Type B pancreatic cell (in vitro differentiated cells): ENCODE measurements at regions not wholly inside any gene's neighbourhood (a gene's known extent, or its start where the extent isn't known, plus 50 kb on each side); places are given as distances from the start of the nearest gene placed in this dataset.

Experiments
- DNase-seq: peaks from one replicate; pipeline ENCODE4 v3.0.0; 2021; ENCODE audit warnings: mixed read lengths; ENCODE audit not compliant: unreplicated experiment; ENCODE audit errors: extremely low spot score
- H3K27ac Mint-ChIP-seq: 2 replicates; pipeline ENCODE4 v1.8.0; 2021; ENCODE audit warnings: mild to moderate bottlenecking, mixed read lengths
- H3K27me3 Mint-ChIP-seq: 2 replicates; pipeline ENCODE4 v1.8.0; 2021; ENCODE audit warnings: mixed read lengths
- H3K36me3 Mint-ChIP-seq: 2 replicates; pipeline ENCODE4 v1.8.0; 2021; ENCODE audit warnings: mixed read lengths
- H3K4me1 Mint-ChIP-seq: one replicate; pipeline ENCODE4 v1.8.0; 2021; ENCODE audit warnings: mixed read lengths; ENCODE audit not compliant: unreplicated experiment
- H3K4me3 Mint-ChIP-seq: 2 replicates; pipeline ENCODE4 v1.8.0; 2021; ENCODE audit warnings: mild to moderate bottlenecking, mixed read lengths
- H3K9me3 Mint-ChIP-seq: 2 replicates; pipeline ENCODE4 v1.8.0; 2021; ENCODE audit warnings: mixed read lengths
- CTCF ChIP-seq: fragments of 200-600 bp; sonication (generic); conservative IDR thresholded peaks from 2 replicates; pipeline ENCODE4 v1.5.0; 2021; ENCODE audit warnings: antibody characterized with exemption, mild to moderate bottlenecking

GRCh38 chr12:46884362-46884761 lies 58.6 kb upstream of the SLC38A4 start:
- DNase-seq: no peak
- Mint-ChIP-seq H3K4me3 (no peak overlapping the region), H3K4me1 (no peaks in the 10 kb centered on the region), H3K27me3 (peaks cover 9% of the 10 kb centered on the region), H3K36me3 (no peaks in the 10 kb centered on the region), H3K9me3 (peaks cover 4% of the 10 kb centered on the region), H3K27ac (no peak overlapping the region)
- no peak for TF ChIP-seq CTCF

DNA sequence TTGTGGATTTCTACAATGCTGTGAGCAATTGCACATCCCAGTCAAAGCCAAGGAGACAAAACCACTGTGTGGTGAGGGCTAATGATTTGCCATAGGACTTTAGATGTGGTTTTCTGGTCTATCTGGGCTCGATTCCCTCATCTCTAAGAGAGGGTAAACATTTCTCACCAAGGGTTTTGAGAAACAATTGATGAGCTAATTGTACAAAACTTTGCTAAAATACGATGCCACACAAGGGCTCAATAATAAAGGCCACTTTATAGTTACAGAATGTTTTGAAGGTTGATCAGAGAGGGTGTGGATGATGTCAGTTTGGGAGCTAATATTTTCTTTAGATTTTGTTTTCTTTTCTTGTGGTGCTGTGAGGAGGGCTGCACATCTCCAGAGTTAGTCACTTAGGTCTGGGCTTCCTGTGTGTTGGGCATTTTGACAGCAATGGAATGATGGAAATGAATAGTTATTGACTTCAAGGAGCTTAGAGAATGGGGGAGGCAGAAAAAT lies 60.8 kb upstream of the SLC38A4 start:
- no peak overlapping the region for H3K27ac Mint-ChIP-seq
- H3K27me3 Mint-ChIP-seq: peaks cover 3% of the 10 kb centered on the region
- DNase-seq: no peak
- H3K9me3 Mint-ChIP-seq: no peaks in the 10 kb centered on the region
- TF ChIP-seq CTCF: no peak
- H3K4me3 Mint-ChIP-seq: no peak overlapping the region
- no peaks in the 10 kb centered on the region for H3K4me1 Mint-ChIP-seq
- H3K36me3 Mint-ChIP-seq: no peaks in the 10 kb centered on the region

GRCh38 chr12:46887870-46888269 lies 62.1 kb upstream of the SLC38A4 start:
- Mint-ChIP-seq H3K4me1 (no peaks in the 10 kb centered on the region), H3K27me3 (no peaks in the 10 kb centered on the region), H3K9me3 (no peaks in the 10 kb centered on the region), H3K27ac (no peak overlapping the region), H3K36me3 (no peaks in the 10 kb centered on the region), H3K4me3 (no peak overlapping the region)
- TF ChIP-seq CTCF: no peak
- DNase-seq: no peak

GRCh38 chr12:46888568-46888967 lies 62.8 kb upstream of the SLC38A4 start:
- no peak for DNase-seq
- no peaks in the 10 kb centered on the region for H3K36me3 Mint-ChIP-seq
- H3K9me3 Mint-ChIP-seq: no peaks in the 10 kb centered on the region
- H3K27ac Mint-ChIP-seq: no peak overlapping the region
- TF ChIP-seq CTCF: no peak
- H3K4me1 Mint-ChIP-seq: no peaks in the 10 kb centered on the region
- no peak overlapping the region for H3K4me3 Mint-ChIP-seq
- H3K27me3 Mint-ChIP-seq: no peaks in the 10 kb centered on the region

GRCh38 chr12:46891306-46891705 lies 65.5 kb upstream of the SLC38A4 start:
- no peak for DNase-seq
- TF ChIP-seq CTCF: no peak
- Mint-ChIP-seq H3K36me3 (no peaks in the 10 kb centered on the region), H3K27me3 (no peaks in the 10 kb centered on the region), H3K9me3 (no peaks in the 10 kb centered on the region), H3K4me1 (no peaks in the 10 kb centered on the region), H3K27ac (no peak overlapping the region), H3K4me3 (no peak overlapping the region)
